Tibial nerve (tissue), 4 donors: ENCODE measurements at regions not wholly inside any gene's neighbourhood (a gene's known extent, or its start where the extent isn't known, plus 50 kb on each side); places are given as distances from the start of the nearest gene placed in this dataset.

Experiments
- CTCF ChIP-seq, 5 experiments: fragments of 200-600 bp in 3 of 5; fragments of 450-650 bp in 2 of 5; sonication (generic) in 3 of 5; IDR thresholded peaks; one replicate each; pipeline ENCODE4 v1.5.1; 2016 to 2019; ENCODE audit warnings: antibody characterized with exemption in 5 of 5, mild to moderate bottlenecking in 3 of 5, moderate library complexity in 2 of 5
- EP300 ChIP-seq, 2 donors: sonication (generic); formaldehyde crosslinking; IDR thresholded peaks; one replicate each; pipeline ENCODE4 v1.6.1; 2017; ENCODE audit warnings: antibody characterized with exemption in 2 of 2, mild to moderate bottlenecking in 1 of 2

- TF ChIP-seq CTCF (IDR thresholded peaks at IDR 0.05) (no peak), EP300 (IDR thresholded peaks at IDR 0.05) (no peak)
Observed at GRCh38 chr1:96544051-96544830, 177.3 kb upstream of the PTBP2 start.
